Ectodermal cell (in vitro differentiated cells): ENCODE measurements at regions not wholly inside any gene's neighbourhood (a gene's known extent, or its start where the extent isn't known, plus 50 kb on each side); places are given as distances from the start of the nearest gene placed in this dataset.
"Not testable (repeated sequence)": the region's sequence is repeated elsewhere in the genome, so short reads cannot be mapped to it uniquely, and the experiment has no call there.

Source experiments
- H3K27ac ChIP-seq: 2 replicates; pipeline ENCODE4 v1.7.0; 2013; ENCODE audit warnings: mild to moderate bottlenecking, low read depth, low read length; ENCODE audit not compliant: insufficient read depth, poor library complexity, severe bottlenecking
- H3K27me3 ChIP-seq: 2 replicates; pipeline ENCODE4 v1.7.0; 2013; ENCODE audit warnings: mild to moderate bottlenecking, low read length; ENCODE audit not compliant: insufficient read depth, control insufficient read depth, poor library complexity, severe bottlenecking
- H3K36me3 ChIP-seq: one replicate; pipeline ENCODE4 v1.7.0; 2013; ENCODE audit warnings: low read length; ENCODE audit not compliant: control insufficient read depth, insufficient read depth
- H3K4me1 ChIP-seq: one replicate; pipeline ENCODE4 v1.7.0; 2013; ENCODE audit warnings: low read length; ENCODE audit not compliant: control insufficient read depth, insufficient read depth
- H3K4me3 ChIP-seq: 2 replicates; pipeline ENCODE4 v1.7.0; 2013; ENCODE audit warnings: low read depth, low read length, control low read depth; ENCODE audit not compliant: insufficient read depth
- H3K9me3 ChIP-seq: 2 replicates; pipeline ENCODE4 v1.7.0; 2013; ENCODE audit warnings: mild to moderate bottlenecking, low read length, moderate library complexity; ENCODE audit not compliant: control insufficient read depth
- WGBS, 2 experiments: methylation state at CpG; one replicate each; pipeline ENCODE4 v1.1.7; 2013; ENCODE audit warnings: missing lambda C conversion rate in 2 of 2; 5-methylcytosine and 5-hydroxymethylcytosine counted together

GRCh38 chrX:42375086-42375485 is 402.9 kb downstream of the PPP1R2C start:
- no peaks in the 10 kb centered on the region for H3K36me3 ChIP-seq
- H3K4me3 ChIP-seq: no peak overlapping the region
- no peaks in the 10 kb centered on the region for H3K27me3 ChIP-seq
- no peak overlapping the region for H3K27ac ChIP-seq
- H3K9me3 ChIP-seq: no peaks in the 10 kb centered on the region
- no peaks in the 10 kb centered on the region for H3K4me1 ChIP-seq
- WGBS, 2 experiments: 91 to 95% methylated on average over 7 of the region's 7 CpGs

DNA sequence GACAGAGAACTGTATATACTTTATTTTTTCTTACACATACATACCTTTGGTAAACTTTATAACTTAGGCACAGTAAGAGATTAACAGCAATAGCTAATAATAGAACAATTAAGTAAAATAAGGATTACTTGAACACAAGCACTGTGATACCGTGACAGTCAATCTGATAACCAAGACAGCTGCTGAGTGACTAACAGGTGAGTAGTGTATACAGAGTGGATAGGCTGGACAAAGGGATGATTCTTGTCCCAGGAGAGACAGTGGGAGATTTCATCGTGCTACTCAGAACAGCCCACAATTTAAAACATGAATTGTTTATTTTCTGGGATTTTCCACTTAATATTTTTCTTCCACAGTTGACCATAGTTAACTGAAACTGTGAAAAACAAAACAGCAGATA is 411.8 kb downstream of the PPP1R2C start:
- H3K36me3 ChIP-seq: no peaks in the 10 kb centered on the region
- no peaks in the 10 kb centered on the region for H3K27me3 ChIP-seq
- H3K4me3 ChIP-seq: no peak overlapping the region
- no peaks in the 10 kb centered on the region for H3K9me3 ChIP-seq
- H3K27ac ChIP-seq: no peak overlapping the region
- no peaks in the 10 kb centered on the region for H3K4me1 ChIP-seq
- 91 to 100% methylated on average over 1 to 2 of the region's 2 CpGs for WGBS, 2 experiments

GRCh38 chrX:42362219-42362618 is 415.7 kb downstream of the PPP1R2C start:
- H3K27ac ChIP-seq: no peak overlapping the region
- no peaks in the 10 kb centered on the region for H3K27me3 ChIP-seq
- no peaks in the 10 kb centered on the region for H3K36me3 ChIP-seq
- WGBS, 2 experiments: 75 to 86% methylated on average over 1 of the region's 1 CpG
- H3K4me3 ChIP-seq: no peak overlapping the region
- H3K4me1 ChIP-seq: no peaks in the 10 kb centered on the region
- no peaks in the 10 kb centered on the region for H3K9me3 ChIP-seq

DNA sequence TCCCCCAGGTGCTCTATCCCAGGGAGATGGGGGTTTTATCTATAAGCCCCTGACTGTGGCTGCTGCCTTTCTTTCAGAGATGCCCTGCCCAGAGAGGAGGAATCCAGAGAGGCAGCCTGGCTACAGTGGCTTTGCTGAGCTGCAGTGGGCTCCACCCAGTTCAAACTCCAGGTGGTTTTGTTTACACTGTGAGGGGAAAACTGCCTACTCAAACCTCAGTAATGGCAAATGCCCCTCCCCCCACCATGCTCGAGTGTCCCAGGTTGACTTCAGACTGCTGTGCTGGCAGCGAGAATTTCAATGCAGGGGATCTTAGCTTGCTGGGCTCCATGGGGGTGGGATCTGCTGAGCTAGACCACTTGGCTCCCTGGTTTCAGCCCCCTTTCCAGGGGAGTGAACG is 419.6 kb upstream of the CASK start:
- H3K4me1 ChIP-seq, H3K9me3 ChIP-seq, H3K27ac ChIP-seq, H3K36me3 ChIP-seq, H3K27me3 ChIP-seq, H3K4me3 ChIP-seq: not testable (repeated sequence)
- 74 to 92% methylated on average over 2 to 3 of the region's 3 CpGs for WGBS, 2 experiments
